ENCODE measurements at regions not wholly inside any gene's neighbourhood (a gene's known extent, or its start where the extent isn't known, plus 50 kb on each side); places are given as distances from the start of the nearest gene placed in this dataset.
A peak's percentile ranks its signal among the peaks of the same experiment; 100 is the strongest.

GRCh38 chr1:66439031-66439740 lies 94.8 kb upstream of the SGIP1 start:
- Histone ChIP-seq H3K79me2 (ENCODE audit: insufficient read depth, low read length) (no peaks in the 10 kb centered on the region), H3K27ac (ENCODE audit: low read depth in 1 of 2, low read length in 2 of 2) (peak overlapping the region in 1 of 2 donors; percentile 95), H3K9me3 (replicated peaks in 1 of 2; ENCODE audit: control insufficient read depth in 1 of 2, insufficient read depth in 1 of 2, low read length in 2 of 2) (no peaks in the 10 kb centered on the region), H3K4me2 (replicated peaks; ENCODE audit: extremely low read depth, low read length, poor library complexity, severe bottlenecking) (peak overlapping the region; percentile 66), H3K27me3 (ENCODE audit: control insufficient read depth in 2 of 2, insufficient read depth in 2 of 2, low read length in 2 of 2) (no peaks in the 10 kb centered on the region), H3K36me3 (replicated peaks in 1 of 2; ENCODE audit: control insufficient read depth in 1 of 2, insufficient read depth in 2 of 2, low read length in 2 of 2) (no peaks in the 10 kb centered on the region), H4K20me1 (ENCODE audit: insufficient read depth, low read length) (no peaks in the 10 kb centered on the region), H3K4me1 (ENCODE audit: control insufficient read depth in 1 of 2, insufficient read depth in 2 of 2, low read length in 2 of 2) (peaks cover 29 to 38% of the 10 kb centered on the region in 2 donors), H2AFZ (ENCODE audit: insufficient read depth, low read depth, low read length, poor library complexity, severe bottlenecking) (peak overlapping the region; percentile 68), H3K9ac (ENCODE audit: insufficient read depth, low read length, poor library complexity, severe bottlenecking) (peak overlapping the region; percentile 58), H3K4me3 (replicated peaks in 1 of 3; ENCODE audit: low read depth in 2 of 3, low read length in 3 of 3) (peak overlapping the region; percentile 13 to 65 (median 41))
- Mint-ChIP-seq H3K4me1 (peaks cover 41% of the 10 kb centered on the region), H3K27ac (peak overlapping the region; percentile 95 to 99 (median 98)), H3K36me3 (no peaks in the 10 kb centered on the region), H3K27me3 (ENCODE audit: low read depth in 3 of 3) (no peaks in the 10 kb centered on the region), H3K9me3 (peaks cover 0 to 2% (median 0%) of the 10 kb centered on the region in 7 donors), H3K4me3 (peak overlapping the region; percentile 58 to 83)
- intact Hi-C loops (cut with micrococcal nuclease): loop anchor here (2.0 to 5.0 kb wide), 3 partner anchors 37 to 102 kb away; no protein-coding TSS in a partner anchor
- no peak for TF ChIP-seq CTCF (IDR thresholded peaks at IDR 0.05)
- peak; percentile 80 to 94 (median 92) for DNase-seq
- no CpG with 5 or more reads among the region's 4 CpGs for WGBS (ENCODE audit: insufficient coverage)

GRCh38 chr1:66443793-66444192 lies 90.2 kb upstream of the SGIP1 start:
- intact Hi-C loops (cut with micrococcal nuclease): no loop called here

More at GRCh38 chr1:66443793-66444192, 90.2 kb upstream of the SGIP1 start:
- no peak overlapping the region for H3K27ac Mint-ChIP-seq
- no peaks in the 10 kb centered on the region for H3K36me3 Mint-ChIP-seq
- H3K36me3 ChIP-seq (replicated peaks in 1 of 2; ENCODE audit: control insufficient read depth in 1 of 2, insufficient read depth in 2 of 2, low read length in 2 of 2): no peaks in the 10 kb centered on the region
- H3K9ac ChIP-seq (ENCODE audit: insufficient read depth, low read length, poor library complexity, severe bottlenecking): no peak overlapping the region
- H2AFZ ChIP-seq (ENCODE audit: insufficient read depth, low read depth, low read length, poor library complexity, severe bottlenecking): no peak overlapping the region
- no peak overlapping the region for H3K4me3 Mint-ChIP-seq
- no peak overlapping the region for H3K27ac ChIP-seq (ENCODE audit: low read depth in 1 of 2, low read length in 2 of 2)
- H3K4me3 ChIP-seq (replicated peaks in 1 of 3; ENCODE audit: low read depth in 2 of 3, low read length in 3 of 3): no peak overlapping the region
- no peaks in the 10 kb centered on the region for H4K20me1 ChIP-seq (ENCODE audit: insufficient read depth, low read length)
- WGBS (ENCODE audit: insufficient coverage): no CpG with 5 or more reads among the region's 1 CpG
- no peak for DNase-seq
- peaks cover 25 to 28% of the 10 kb centered on the region in 2 donors for H3K4me1 ChIP-seq (ENCODE audit: control insufficient read depth in 1 of 2, insufficient read depth in 2 of 2, low read length in 2 of 2)
- no peaks in the 10 kb centered on the region for H3K27me3 Mint-ChIP-seq (ENCODE audit: low read depth in 3 of 3)
- no peaks in the 10 kb centered on the region for H3K27me3 ChIP-seq (ENCODE audit: control insufficient read depth in 2 of 2, insufficient read depth in 2 of 2, low read length in 2 of 2)
- H3K9me3 ChIP-seq (replicated peaks in 1 of 2; ENCODE audit: control insufficient read depth in 1 of 2, insufficient read depth in 1 of 2, low read length in 2 of 2): no peaks in the 10 kb centered on the region
- H3K79me2 ChIP-seq (ENCODE audit: insufficient read depth, low read length): no peaks in the 10 kb centered on the region
- TF ChIP-seq CTCF (IDR thresholded peaks at IDR 0.05): no peak
- no peak overlapping the region for H3K4me2 ChIP-seq (replicated peaks; ENCODE audit: extremely low read depth, low read length, poor library complexity, severe bottlenecking)
- peaks cover 42% of the 10 kb centered on the region for H3K4me1 Mint-ChIP-seq
- H3K9me3 Mint-ChIP-seq: no peaks in the 10 kb centered on the region
